ENCODE measurements at regions not wholly inside any gene's neighbourhood (a gene's known extent, or its start where the extent isn't known, plus 50 kb on each side); places are given as distances from the start of the nearest gene placed in this dataset.

- no peaks in the 10 kb centered on the region for H3K27me3 Mint-ChIP-seq (ENCODE audit: low read depth)
- H4K5ac ChIP-seq (ENCODE audit: insufficient read length, low read depth, low read length) = no peak overlapping the region
- no peak for DNase-seq
Measured at GRCh38 chr6:165096868-165097267, 212.5 kb downstream of the C6orf118 start.

More at GRCh38 chr6:165096868-165097267, 212.5 kb downstream of the C6orf118 start:
- peaks cover 2 to 33% (median 13%) of the 10 kb centered on the region in 3 experiments; a peak in 6 of 7 replicates for H3K36me3 Mint-ChIP-seq (ENCODE audit: insufficient read depth in 1 of 3, low read depth in 3 of 3)
- Histone ChIP-seq H2BK5ac (ENCODE audit: insufficient read length, low read length) (no peak overlapping the region), H4K91ac (ENCODE audit: insufficient read length, low read depth, low read length) (no peak overlapping the region), H3K79me1 (ENCODE audit: insufficient read depth, low read depth, low read length, poor library complexity, severe bottlenecking) (no peaks in the 10 kb centered on the region), H3K79me2 (ENCODE audit: insufficient read depth, low read length) (no peaks in the 10 kb centered on the region), H4K8ac (replicated peaks; ENCODE audit: insufficient read length, low read depth, low read length) (no peak overlapping the region), H3T11ph (ENCODE audit: low read length) (no peak overlapping the region), H3K4me1 (ENCODE audit: insufficient read depth, low read length) (no peaks in the 10 kb centered on the region), H3K4ac (ENCODE audit: low read depth, low read length) (no peak overlapping the region), H3K9me3 (ENCODE audit: control insufficient read depth, low read depth, low read length) (no peaks in the 10 kb centered on the region), H3K27me3 (ENCODE audit: insufficient read depth, low read length) (no peaks in the 10 kb centered on the region), H3K14ac (ENCODE audit: insufficient read depth, low read length) (no peak overlapping the region), H2BK120ac (ENCODE audit: low read depth, low read length, poor library complexity, severe bottlenecking) (no peak overlapping the region), H3K18ac (ENCODE audit: insufficient read length, low read depth, low read length) (no peak overlapping the region), H3K23ac (ENCODE audit: insufficient read length, low read depth, low read length) (no peak overlapping the region), H3K9ac (ENCODE audit: extremely low read depth, insufficient read length, low read length) (no peak overlapping the region), H4K20me1 (ENCODE audit: control insufficient read depth, insufficient read depth, insufficient read length) (no peaks in the 10 kb centered on the region), H3K56ac (ENCODE audit: insufficient read length, low read depth, low read length) (no peak overlapping the region), H2AK5ac (ENCODE audit: insufficient read length, low read length) (no peak overlapping the region), H2BK12ac (ENCODE audit: insufficient read length, low read depth, low read length) (no peak overlapping the region), H2BK15ac (ENCODE audit: low read depth, low read length) (no peak overlapping the region), H3K27ac (ENCODE audit: insufficient read length, low read depth, low read length) (no peak overlapping the region), H3K4me2 (ENCODE audit: insufficient read depth, insufficient read length, low read length) (no peak overlapping the region), H3K23me2 (ENCODE audit: insufficient read length, low read depth, low read length, poor library complexity, severe bottlenecking) (no peaks in the 10 kb centered on the region), H2BK20ac (ENCODE audit: low read depth, low read length, poor library complexity, severe bottlenecking) (no peak overlapping the region), H2AFZ (ENCODE audit: low read length) (no peak overlapping the region)
- no peak for TF ChIP-seq CTCF (conservative IDR thresholded peaks at IDR 0.05)
- WGBS (ENCODE audit: extremely low coverage, insufficient read length, low lambda C conversion rate) = no CpG with 5 or more reads among the region's 1 CpG
- no peak overlapping the region for H3K4me3 Mint-ChIP-seq
- H3K4me1 Mint-ChIP-seq = no peaks in the 10 kb centered on the region
- H3K27ac Mint-ChIP-seq = no peak overlapping the region
- peaks cover 29 to 35% of the 10 kb centered on the region in 2 experiments for H3K9me3 Mint-ChIP-seq

Measured in H9 (cell line).